OCI-LY3 (cell line): ENCODE measurements at regions not wholly inside any gene's neighbourhood (a gene's known extent, or its start where the extent isn't known, plus 50 kb on each side); places are given as distances from the start of the nearest gene placed in this dataset.
"Not testable (repeated sequence)": the region's sequence is repeated elsewhere in the genome, so short reads cannot be mapped to it uniquely, and the experiment has no call there.

Source experiments
- H2AFZ ChIP-seq: fragments of 200-600, 300-600 bp; shearing (Covaris generic); 2 replicates; pipeline ENCODE4 v1.6.0; 2014; ENCODE audit warnings: antibody characterized with exemption, low read depth, low read length
- H3K27ac ChIP-seq: fragments of 200-600, 300-600 bp; sonication (generic); 2 replicates; pipeline ENCODE4 v1.5.1; 2014; ENCODE audit warnings: mild to moderate bottlenecking, low read length, moderate library complexity, mixed read lengths
- H3K27me3 ChIP-seq: fragments of 200-600, 300-600 bp; sonication (generic); 2 replicates; pipeline ENCODE4 v1.6.1; 2014; ENCODE audit warnings: low read depth, low read length, mixed read lengths
- H3K36me3 ChIP-seq: fragments of 200-600, 300-600 bp; sonication (generic); replicated peaks from 2 replicates; pipeline ENCODE3; 2014; ENCODE audit warnings: low read depth, low read length, mixed read lengths
- H3K4me1 ChIP-seq: fragments of 300-600, 200-600 bp; sonication (generic); 2 replicates; pipeline ENCODE4 v1.6.1; 2014; ENCODE audit warnings: low read length, mixed read lengths
- H3K4me2 ChIP-seq: fragments of 200-600, 300-600 bp; sonication (generic); 2 replicates; pipeline ENCODE4 v1.6.1; 2014; ENCODE audit warnings: low read length, mixed read lengths
- H3K4me3 ChIP-seq: fragments of 300-600, 200-600 bp; sonication (generic); 2 replicates; pipeline ENCODE4 v1.5.1; 2014; ENCODE audit warnings: antibody characterized with exemption, mild to moderate bottlenecking, low read length, moderate library complexity
- H3K79me2 ChIP-seq: fragments of 300-600, 200-600 bp; shearing (Covaris generic); 2 replicates; pipeline ENCODE4 v1.6.1; 2014; ENCODE audit warnings: mild to moderate bottlenecking, low read length, mixed read lengths
- H3K9ac ChIP-seq: fragments of 300-600, 200-600 bp; shearing (Covaris generic); 2 replicates; pipeline ENCODE4 v1.6.0; 2014; ENCODE audit warnings: mild to moderate bottlenecking, low read length, moderate library complexity
- H3K9me3 ChIP-seq: fragments of 200-600, 300-600 bp; shearing (Covaris generic); 2 replicates; pipeline ENCODE4 v1.6.1; 2014; ENCODE audit warnings: low read length, mixed read lengths; ENCODE audit not compliant: insufficient read depth
- H4K20me1 ChIP-seq: fragments of 200-600, 300-600 bp; sonication (generic); 2 replicates; pipeline ENCODE4 v1.6.1; 2016; ENCODE audit warnings: low read length, mixed read lengths; ENCODE audit not compliant: insufficient read depth
- CTCF ChIP-seq: fragments of 200-600, 300-600 bp; sonication (generic); IDR thresholded peaks from 2 replicates; pipeline ENCODE4 v1.5.1; 2014; ENCODE audit warnings: antibody characterized with exemption, low read length, low read depth
- EZH2phosphoT487 ChIP-seq: fragments of 200-600 bp; shearing (Covaris generic); IDR thresholded peaks from 2 replicates; pipeline ENCODE4 v1.6.1; 2018; ENCODE audit warnings: antibody characterized with exemption, mixed run types, low read depth

GRCh38 chr10:6987536-6987945 is 407.5 kb upstream of the PRKCQ start:
- Histone ChIP-seq H3K4me3 (no peak overlapping the region), H3K4me1 (no peaks in the 10 kb centered on the region), H3K4me2 (no peak overlapping the region), H2AFZ (no peak overlapping the region), H3K9me3 (no peaks in the 10 kb centered on the region), H3K36me3 (no peaks in the 10 kb centered on the region), H4K20me1 (no peaks in the 10 kb centered on the region), H3K79me2 (no peaks in the 10 kb centered on the region), H3K27me3 (no peaks in the 10 kb centered on the region), H3K9ac (no peak overlapping the region), H3K27ac (no peak overlapping the region)
- TF ChIP-seq CTCF (no peak), EZH2phosphoT487 (no peak)

- H3K4me1 ChIP-seq, result no peaks in the 10 kb centered on the region
- H3K27me3 ChIP-seq, result no peaks in the 10 kb centered on the region
- H3K9ac ChIP-seq, result no peak overlapping the region
- H3K79me2 ChIP-seq, result no peaks in the 10 kb centered on the region
- H4K20me1 ChIP-seq, result no peaks in the 10 kb centered on the region
- no peak overlapping the region for H3K27ac ChIP-seq
- H3K4me2 ChIP-seq, result no peak overlapping the region
- TF ChIP-seq CTCF (no peak), EZH2phosphoT487 (no peak)
- no peak overlapping the region for H2AFZ ChIP-seq
- H3K9me3 ChIP-seq, result no peaks in the 10 kb centered on the region
- no peaks in the 10 kb centered on the region for H3K36me3 ChIP-seq
- no peak overlapping the region for H3K4me3 ChIP-seq
These were observed 406.9 kb upstream of the PRKCQ start for GRCh38 chr10:6986927-6987326.

GRCh38 chr10:6985644-6986043 is 405.6 kb upstream of the PRKCQ start:
- TF ChIP-seq EZH2phosphoT487, result no peak
- TF ChIP-seq CTCF, result no peak

GRCh38 chr10:6984971-6985370 is 404.9 kb upstream of the PRKCQ start:
- Histone ChIP-seq H3K27me3 (no peaks in the 10 kb centered on the region), H3K4me1 (no peaks in the 10 kb centered on the region)

More at GRCh38 chr10:6985644-6986043, 405.6 kb upstream of the PRKCQ start:
- Histone ChIP-seq H3K36me3 (no peaks in the 10 kb centered on the region), H4K20me1 (no peaks in the 10 kb centered on the region), H3K4me2 (no peak overlapping the region), H3K9ac (no peak overlapping the region), H3K9me3 (no peaks in the 10 kb centered on the region), H3K27me3 (no peaks in the 10 kb centered on the region), H3K4me3 (no peak overlapping the region), H3K27ac (no peak overlapping the region), H3K4me1 (no peaks in the 10 kb centered on the region), H3K79me2 (no peaks in the 10 kb centered on the region), H2AFZ (no peak overlapping the region)

GRCh38 chr10:6984016-6984415 is 403.9 kb upstream of the PRKCQ start:
- not testable (repeated sequence) for H3K79me2 ChIP-seq, H4K20me1 ChIP-seq, H3K36me3 ChIP-seq, H3K27me3 ChIP-seq, H3K4me2 ChIP-seq, H3K9ac ChIP-seq, H2AFZ ChIP-seq, H3K27ac ChIP-seq, H3K9me3 ChIP-seq, H3K4me1 ChIP-seq, H3K4me3 ChIP-seq

More at GRCh38 chr10:6984971-6985370, 404.9 kb upstream of the PRKCQ start:
- Histone ChIP-seq H3K9me3 (no peaks in the 10 kb centered on the region), H3K4me2 (no peak overlapping the region), H3K36me3 (no peaks in the 10 kb centered on the region), H3K4me3 (no peak overlapping the region), H4K20me1 (no peaks in the 10 kb centered on the region), H2AFZ (no peak overlapping the region), H3K27ac (no peak overlapping the region), H3K9ac (no peak overlapping the region), H3K79me2 (no peaks in the 10 kb centered on the region)
- TF ChIP-seq CTCF (no peak), EZH2phosphoT487 (no peak)
